ENCODE measurements at regions not wholly inside any gene's neighbourhood (a gene's known extent, or its start where the extent isn't known, plus 50 kb on each side); places are given as distances from the start of the nearest gene placed in this dataset.
"Not testable (repeated sequence)": the region's sequence is repeated elsewhere in the genome, so short reads cannot be mapped to it uniquely, and the experiment has no call there.

GRCh38 chr2:2580841-2581240 is 249.8 kb upstream of the MYT1L start:
- not testable (repeated sequence) for TF ChIP-seq CTCF, POLR2A, EP300 (IDR thresholded peaks at IDR 0.05)
